Psoas muscle (tissue), 7 donors: ENCODE measurements at regions not wholly inside any gene's neighbourhood (a gene's known extent, or its start where the extent isn't known, plus 50 kb on each side); places are given as distances from the start of the nearest gene placed in this dataset.

ENCODE experiments used
- ATAC-seq, 4 donors: fragments of 200-7000 bp; cut with Tn5 transposase; one replicate each; pipeline ENCODE4 v1.9.1; 2020; ENCODE audit warnings: moderate library complexity in 3 of 4, mild to moderate bottlenecking in 2 of 4
- DNase-seq, 2 donors: peaks; one replicate each; pipeline ENCODE4 v3.0.0-alpha.2; 2020
- H3K27ac ChIP-seq: fragments of 200-600 bp; one replicate; pipeline ENCODE4 v1.8.0; 2022
- H3K27me3 ChIP-seq, 3 donors: fragments of 200-600 bp in 1 of 3; one replicate each; pipeline versions ENCODE4 v1.6.1 to v1.8.0; 2013 to 2022; ENCODE audit warnings: low read length in 2 of 3, mild to moderate bottlenecking in 2 of 3, moderate library complexity in 1 of 3; ENCODE audit not compliant: insufficient read depth in 3 of 3
- H3K36me3 ChIP-seq, 2 donors: fragments of 200-600 bp in 1 of 2; one replicate each; pipeline versions ENCODE4 v1.6.1 to v1.8.0; 2013 to 2022; ENCODE audit warnings: low read depth in 1 of 2, mild to moderate bottlenecking in 1 of 2, moderate library complexity in 1 of 2; ENCODE audit not compliant: insufficient read depth in 1 of 2
- H3K4me1 ChIP-seq: fragments of 200-600 bp; one replicate; pipeline ENCODE4 v1.8.0; 2022
- H3K4me3 ChIP-seq: fragments of 200-600 bp; one replicate; pipeline ENCODE4 v1.8.0; 2022; ENCODE audit warnings: mild to moderate bottlenecking
- H3K9me3 ChIP-seq: fragments of 200-600 bp; one replicate; pipeline ENCODE4 v1.8.0; 2022
- CTCF ChIP-seq: fragments of 200-600 bp; IDR thresholded peaks from one replicate; pipeline ENCODE4 v1.8.0; 2022; ENCODE audit warnings: antibody characterized with exemption
- WGBS, 3 donors: extraction: QIAGEN DNeasy Blood & Tissue Kit; methylation state at CpG; one replicate each; pipeline versions ENCODE4 v1.1.6 to v1.1.7; 2013; 5-methylcytosine and 5-hydroxymethylcytosine counted together
- intact Hi-C, 2 donors: fragments of 100-400 bp; cut with DNase I; formaldehyde crosslinking; loops; one replicate each; pipeline versions ENCODE4 v1.11.0 to v1.14.2; 2022
- donor health status: healthy with polysubstance abuse.
- donor health status: DM: no; HTN: no; CAD: no; lungs with moderate emphysema.
- donor health status: Bipolar disorder and iron deficiency.
- donor health status: healthy.
- donor health status: DM: yes; HTN: yes; CAD: no.
- donor health status: DM: no; HTN: no; CAD: no.
- donor health status: DM: yes; HTN: yes; CAD: no.

DNA sequence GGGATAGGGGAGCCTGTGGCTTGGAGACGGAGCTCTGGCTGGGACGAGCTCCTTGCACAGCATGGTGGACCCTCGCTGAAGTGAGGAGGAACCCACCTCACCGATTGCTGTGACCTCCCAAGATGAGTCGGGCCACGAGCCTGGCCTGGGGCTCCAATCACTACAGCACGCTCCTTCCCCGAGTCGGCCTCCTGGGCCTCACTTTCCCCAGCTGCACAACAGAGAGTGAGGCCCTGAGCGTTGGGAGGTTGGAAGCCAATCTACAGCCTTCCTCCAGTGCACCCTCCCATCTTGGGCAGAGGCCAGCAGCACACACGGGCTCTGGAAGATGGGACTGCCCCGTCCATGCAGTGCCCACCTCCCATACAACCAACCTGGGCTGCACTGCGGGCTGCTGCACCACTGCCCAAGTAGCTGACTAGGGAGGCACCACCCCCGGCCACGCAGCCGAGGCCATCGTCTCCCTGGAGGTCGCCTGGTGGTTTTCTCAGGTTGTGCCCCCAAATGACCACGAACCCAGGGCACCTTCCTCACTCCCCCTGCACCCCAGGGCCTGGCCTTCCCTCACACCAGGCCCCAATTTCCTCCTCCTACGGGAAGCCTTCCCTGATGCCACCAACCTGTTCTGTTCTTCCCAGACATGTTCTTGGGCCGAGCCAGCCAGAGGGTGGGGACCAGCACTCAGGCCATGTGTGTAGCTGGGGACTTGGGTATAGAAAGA lies 152.3 kb upstream of the C14orf180 start:
- DNase-seq (no peak), ATAC-seq (no peak)
- Histone ChIP-seq H3K27me3 (peaks cover 0 to 35% (median 4%) of the 10 kb centered on the region in 3 donors), H3K4me3 (no peak overlapping the region), H3K36me3 (no peaks in the 10 kb centered on the region), H3K9me3 (no peaks in the 10 kb centered on the region), H3K4me1 (no peaks in the 10 kb centered on the region), H3K27ac (no peak overlapping the region)
- TF ChIP-seq CTCF, result no peak
- intact Hi-C loops, result no loop called here
- 79 to 82% (median 80%) methylated on average over 19 to 21 of the region's 21 CpGs for WGBS, 3 donors

- DNase-seq (no peak), ATAC-seq (no peak)
- 66 to 67% (median 67%) methylated on average over 14 of the region's 14 CpGs for WGBS, 3 donors
- no peak overlapping the region for H3K27ac ChIP-seq
- no peak overlapping the region for H3K4me3 ChIP-seq
- intact Hi-C loops, result no loop called here
- peaks cover 0 to 29% (median 2%) of the 10 kb centered on the region in 3 donors for H3K27me3 ChIP-seq
- TF ChIP-seq CTCF, result no peak
- H3K36me3 ChIP-seq, result no peaks in the 10 kb centered on the region
- no peaks in the 10 kb centered on the region for H3K4me1 ChIP-seq
- no peaks in the 10 kb centered on the region for H3K9me3 ChIP-seq
Measured at GRCh38 chr14:104428333-104428851, 151.2 kb upstream of the C14orf180 start.

- ATAC-seq (no peak), DNase-seq (no peak)
- H3K27ac ChIP-seq, result no peak overlapping the region
- H3K27me3 ChIP-seq, result peaks cover 0 to 24% (median 1%) of the 10 kb centered on the region in 3 donors
- no peaks in the 10 kb centered on the region for H3K36me3 ChIP-seq
- WGBS, 3 donors, result 32 to 43% (median 39%) methylated on average over 9 of the region's 9 CpGs
- no peaks in the 10 kb centered on the region for H3K4me1 ChIP-seq
- no peaks in the 10 kb centered on the region for H3K9me3 ChIP-seq
- no peak for TF ChIP-seq CTCF
- no peak overlapping the region for H3K4me3 ChIP-seq
- intact Hi-C loops, result no loop called here
Measured at GRCh38 chr14:104428860-104429259, 150.7 kb upstream of the C14orf180 start.

GRCh38 chr14:104429291-104429861 lies 150.2 kb upstream of the C14orf180 start:
- intact Hi-C loops, result no loop called here
- Histone ChIP-seq H3K4me1 (no peaks in the 10 kb centered on the region), H3K36me3 (no peaks in the 10 kb centered on the region), H3K9me3 (no peaks in the 10 kb centered on the region), H3K4me3 (no peak overlapping the region), H3K27ac (no peak overlapping the region), H3K27me3 (peaks cover 0 to 20% (median 0%) of the 10 kb centered on the region in 3 donors)
- ATAC-seq (no peak), DNase-seq (no peak)
- no peak for TF ChIP-seq CTCF
- 53 to 62% (median 55%) methylated on average over 30 of the region's 30 CpGs for WGBS, 3 donors
